ENCODE measurements at regions not wholly inside any gene's neighbourhood (a gene's known extent, or its start where the extent isn't known, plus 50 kb on each side); places are given as distances from the start of the nearest gene placed in this dataset.

GRCh38 chr3:178097576-178097975 lies 438.7 kb upstream of the KCNMB2 start:
- Histone ChIP-seq H3K79me2 (ENCODE audit: insufficient read depth, low read length) (no peaks in the 10 kb centered on the region), H3K4me3 (ENCODE audit: low read length, poor library complexity, severe bottlenecking) (no peak overlapping the region), H4K20me1 (ENCODE audit: insufficient read depth, low read length, poor library complexity, severe bottlenecking) (no peaks in the 10 kb centered on the region), H2AFZ (ENCODE audit: low read length) (no peak overlapping the region), H3K36me3 (ENCODE audit: insufficient read depth, low read length) (no peaks in the 10 kb centered on the region), H3K27me3 (ENCODE audit: insufficient read depth, low read length, poor library complexity, severe bottlenecking) (no peaks in the 10 kb centered on the region), H3K9me2 (replicated peaks; ENCODE audit: low read depth, low read length) (no peaks in the 10 kb centered on the region), H3K4me1 (ENCODE audit: insufficient read depth, low read length, poor library complexity, severe bottlenecking) (no peaks in the 10 kb centered on the region), H3F3A (ENCODE audit: low read depth) (no peaks in the 10 kb centered on the region), H3K9ac (ENCODE audit: low read depth, low read length, poor library complexity, severe bottlenecking) (no peak overlapping the region), H3K4me2 (ENCODE audit: low read depth, low read length, poor library complexity, severe bottlenecking) (no peak overlapping the region), H3K9me3 (ENCODE audit: insufficient read depth, low read depth, low read length) (no peaks in the 10 kb centered on the region)
- no peak for TF ChIP-seq EZH2phosphoT487 (IDR thresholded peaks at IDR 0.05; ENCODE audit: borderline replicate concordance)
- TF ChIP-seq, protein P1, sequence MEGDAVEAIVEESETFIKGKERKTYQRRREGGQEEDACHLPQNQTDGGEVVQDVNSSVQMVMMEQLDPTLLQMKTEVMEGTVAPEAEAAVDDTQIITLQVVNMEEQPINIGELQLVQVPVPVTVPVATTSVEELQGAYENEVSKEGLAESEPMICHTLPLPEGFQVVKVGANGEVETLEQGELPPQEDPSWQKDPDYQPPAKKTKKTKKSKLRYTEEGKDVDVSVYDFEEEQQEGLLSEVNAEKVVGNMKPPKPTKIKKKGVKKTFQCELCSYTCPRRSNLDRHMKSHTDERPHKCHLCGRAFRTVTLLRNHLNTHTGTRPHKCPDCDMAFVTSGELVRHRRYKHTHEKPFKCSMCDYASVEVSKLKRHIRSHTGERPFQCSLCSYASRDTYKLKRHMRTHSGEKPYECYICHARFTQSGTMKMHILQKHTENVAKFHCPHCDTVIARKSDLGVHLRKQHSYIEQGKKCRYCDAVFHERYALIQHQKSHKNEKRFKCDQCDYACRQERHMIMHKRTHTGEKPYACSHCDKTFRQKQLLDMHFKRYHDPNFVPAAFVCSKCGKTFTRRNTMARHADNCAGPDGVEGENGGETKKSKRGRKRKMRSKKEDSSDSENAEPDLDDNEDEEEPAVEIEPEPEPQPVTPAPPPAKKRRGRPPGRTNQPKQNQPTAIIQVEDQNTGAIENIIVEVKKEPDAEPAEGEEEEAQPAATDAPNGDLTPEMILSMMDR (conservative IDR thresholded peaks at IDR 0.05; ENCODE audit: low read length), result no peak

GRCh38 chr3:178099274-178099673 lies 437.0 kb upstream of the KCNMB2 start:
- Histone ChIP-seq H3K4me2 (ENCODE audit: low read depth, low read length, poor library complexity, severe bottlenecking) (no peak overlapping the region), H3K79me2 (ENCODE audit: insufficient read depth, low read length) (no peaks in the 10 kb centered on the region), H3K9me3 (ENCODE audit: insufficient read depth, low read depth, low read length) (no peaks in the 10 kb centered on the region), H3K4me3 (ENCODE audit: low read length, poor library complexity, severe bottlenecking) (no peak overlapping the region), H3K9me2 (replicated peaks; ENCODE audit: low read depth, low read length) (no peaks in the 10 kb centered on the region), H3F3A (ENCODE audit: low read depth) (no peaks in the 10 kb centered on the region), H4K20me1 (ENCODE audit: insufficient read depth, low read length, poor library complexity, severe bottlenecking) (no peaks in the 10 kb centered on the region), H3K36me3 (ENCODE audit: insufficient read depth, low read length) (no peaks in the 10 kb centered on the region), H3K4me1 (ENCODE audit: insufficient read depth, low read length, poor library complexity, severe bottlenecking) (no peaks in the 10 kb centered on the region), H3K27me3 (ENCODE audit: insufficient read depth, low read length, poor library complexity, severe bottlenecking) (no peaks in the 10 kb centered on the region), H2AFZ (ENCODE audit: low read length) (no peak overlapping the region), H3K9ac (ENCODE audit: low read depth, low read length, poor library complexity, severe bottlenecking) (no peak overlapping the region)
- TF ChIP-seq EZH2phosphoT487 (IDR thresholded peaks at IDR 0.05; ENCODE audit: borderline replicate concordance), result no peak
- TF ChIP-seq, protein P1 (conservative IDR thresholded peaks at IDR 0.05; ENCODE audit: low read length), result no peak

DNA sequence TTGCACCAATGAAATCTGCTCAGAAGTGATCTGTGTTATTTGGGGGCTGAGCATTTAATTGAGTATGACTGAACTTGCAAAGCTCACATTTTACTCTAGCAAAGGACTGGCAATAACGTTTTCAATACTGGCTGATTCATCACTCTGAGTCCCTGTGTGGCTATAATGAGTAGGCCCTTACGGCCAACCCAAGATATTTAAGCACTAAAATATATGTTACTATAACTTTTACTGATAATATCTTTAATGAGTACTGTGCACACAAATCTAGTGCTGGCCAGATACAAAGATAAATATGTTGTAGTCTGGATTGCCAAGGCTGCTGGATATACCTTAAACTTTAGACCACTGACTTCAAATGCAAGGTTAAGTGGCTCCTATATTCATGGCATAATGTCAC lies 436.4 kb upstream of the KCNMB2 start:
- Histone ChIP-seq H3K9ac (ENCODE audit: low read depth, low read length, poor library complexity, severe bottlenecking) (no peak overlapping the region), H3F3A (ENCODE audit: low read depth) (no peaks in the 10 kb centered on the region), H3K36me3 (ENCODE audit: insufficient read depth, low read length) (no peaks in the 10 kb centered on the region), H3K4me2 (ENCODE audit: low read depth, low read length, poor library complexity, severe bottlenecking) (no peak overlapping the region), H3K9me2 (replicated peaks; ENCODE audit: low read depth, low read length) (no peaks in the 10 kb centered on the region), H3K27me3 (ENCODE audit: insufficient read depth, low read length, poor library complexity, severe bottlenecking) (no peaks in the 10 kb centered on the region), H3K9me3 (ENCODE audit: insufficient read depth, low read depth, low read length) (no peaks in the 10 kb centered on the region), H3K4me3 (ENCODE audit: low read length, poor library complexity, severe bottlenecking) (no peak overlapping the region), H4K20me1 (ENCODE audit: insufficient read depth, low read length, poor library complexity, severe bottlenecking) (no peaks in the 10 kb centered on the region), H2AFZ (ENCODE audit: low read length) (no peak overlapping the region), H3K79me2 (ENCODE audit: insufficient read depth, low read length) (no peaks in the 10 kb centered on the region), H3K4me1 (ENCODE audit: insufficient read depth, low read length, poor library complexity, severe bottlenecking) (no peaks in the 10 kb centered on the region)
- no peak for TF ChIP-seq EZH2phosphoT487 (IDR thresholded peaks at IDR 0.05; ENCODE audit: borderline replicate concordance)
- TF ChIP-seq, protein P1 (conservative IDR thresholded peaks at IDR 0.05; ENCODE audit: low read length), result no peak

Measured in Loucy (cell line).